B cell (primary cell): ENCODE measurements at regions not wholly inside any gene's neighbourhood (a gene's known extent, or its start where the extent isn't known, plus 50 kb on each side); places are given as distances from the start of the nearest gene placed in this dataset.

ENCODE experiments used
- ATAC-seq: fragments of 200-7000 bp; cut with Tn5 transposase; one replicate; pipeline ENCODE4 v1.10.0; 2021; ENCODE audit warnings: low read depth, mild to moderate bottlenecking, moderate number of reproducible peaks, moderate library complexity
- CTCF ChIA-PET: fragments of 350-600 bp; sonication (Branson Sonifier 250); formaldehyde crosslinking; loops from one replicate; lab custom pipeline; 2021; ENCODE audit warnings: antibody characterized with exemption, inconsistent platforms; lab: Charles Lee
- POLR2A ChIA-PET: fragments of 350-600 bp; sonication (Branson Sonifier 250); formaldehyde crosslinking; loops from one replicate; lab custom pipeline; 2021; ENCODE audit warnings: antibody characterized with exemption; lab: Charles Lee
- DNase-seq: peaks from one replicate; pipeline ENCODE4 v3.0.0; 2013
- H2AFZ ChIP-seq: 2 replicates; pipeline ENCODE4 v1.6.1; 2012; ENCODE audit warnings: mild to moderate bottlenecking, low read depth, low read length; ENCODE audit not compliant: insufficient read depth, poor library complexity, severe bottlenecking
- H3K27ac ChIP-seq, 2 donors: 1 replicate in 1 of 2; 2 replicates in 1 of 2; pipeline ENCODE4 v1.5.1; 2012 to 2013; ENCODE audit warnings: low read length in 2 of 2, mild to moderate bottlenecking in 2 of 2, moderate library complexity in 1 of 2
- H3K27me3 ChIP-seq, 4 experiments: fragments of 200-600 bp in 1 of 4; sonication (generic) in 1 of 4; replicated peaks in 1 of 4; 1 replicate in 2 of 4; 2 replicates in 2 of 4; pipeline versions ENCODE4 v1.6.1 to v1.7.0; 2013 to 2016; ENCODE audit warnings: low read length in 3 of 4, mild to moderate bottlenecking in 2 of 4, mixed read lengths in 1 of 4, moderate library complexity in 1 of 4; ENCODE audit not compliant: insufficient read depth in 4 of 4, control insufficient read depth in 3 of 4; ENCODE audit errors: control extremely low read depth in 1 of 4
- H3K36me3 ChIP-seq, 2 experiments: replicated peaks in 1 of 2; 1 replicate in 1 of 2; 2 replicates in 1 of 2; pipeline versions ENCODE4 v1.6.1 to v1.7.1; 2013; ENCODE audit warnings: low read length in 1 of 2; ENCODE audit not compliant: insufficient read depth in 2 of 2, control insufficient read depth in 1 of 2; ENCODE audit errors: control extremely low read depth in 1 of 2, extremely low read depth in 1 of 2
- H3K4me1 ChIP-seq, 2 donors: fragments of 200-600 bp in 1 of 2; sonication (generic) in 1 of 2; 1 replicate in 1 of 2; 2 replicates in 1 of 2; pipeline versions ENCODE4 v1.5.1 to v1.6.1; 2013 to 2017; ENCODE audit warnings: low read length in 2 of 2; ENCODE audit not compliant: control insufficient read depth in 2 of 2, insufficient read depth in 2 of 2
- H3K4me2 ChIP-seq: replicated peaks from 2 replicates; pipeline ENCODE3; 2012; ENCODE audit warnings: mild to moderate bottlenecking, low read depth, low read length; ENCODE audit not compliant: poor library complexity, severe bottlenecking
- H3K4me3 ChIP-seq, 5 experiments: fragments of 200-600 bp in 1 of 5; sonication (generic) in 1 of 5; 1 replicate in 3 of 5; 2 replicates in 2 of 5; pipeline versions ENCODE4 v1.5.1 to v1.7.0; 2011 to 2016; ENCODE audit warnings: low read length in 4 of 5, mild to moderate bottlenecking in 4 of 5, low read depth in 2 of 5, control low read depth in 1 of 5, moderate library complexity in 1 of 5; ENCODE audit not compliant: insufficient read depth in 1 of 5; ENCODE audit errors: control extremely low read depth in 1 of 5, extremely low read depth in 1 of 5
- H3K79me2 ChIP-seq: fragments of 200-600 bp; sonication (generic); one replicate; pipeline ENCODE4 v1.6.0; 2016; ENCODE audit warnings: low read length; ENCODE audit not compliant: control insufficient read depth, insufficient read depth
- H3K9ac ChIP-seq: fragments of 200-600 bp; sonication (generic); 2 replicates; pipeline ENCODE4 v1.6.1; 2017; ENCODE audit warnings: mild to moderate bottlenecking, low read length, moderate library complexity
- H3K9me3 ChIP-seq, 3 donors: one replicate each; pipeline versions ENCODE4 v1.6.1 to v1.7.1; 2013; ENCODE audit warnings: low read length in 2 of 3; ENCODE audit not compliant: control insufficient read depth in 2 of 3, insufficient read depth in 1 of 3; ENCODE audit errors: control extremely low read depth in 1 of 3
- H4K20me1 ChIP-seq: 2 replicates; pipeline ENCODE4 v1.6.0; 2012; ENCODE audit warnings: mild to moderate bottlenecking, low read length; ENCODE audit not compliant: insufficient read depth, control insufficient read depth, poor library complexity, severe bottlenecking
- H3K27ac Mint-ChIP-seq: one replicate; pipeline ENCODE4 v1.8.0; 2021; ENCODE audit warnings: mixed read lengths
- H3K27me3 Mint-ChIP-seq: one replicate; pipeline ENCODE4 v1.8.0; 2021; ENCODE audit warnings: mixed read lengths
- H3K4me1 Mint-ChIP-seq: one replicate; pipeline ENCODE4 v1.8.0; 2021; ENCODE audit warnings: mixed read lengths
- H3K4me3 Mint-ChIP-seq: one replicate; pipeline ENCODE4 v1.8.0; 2021; ENCODE audit warnings: mixed read lengths
- H3K9me3 Mint-ChIP-seq: one replicate; pipeline ENCODE4 v1.8.0; 2022; ENCODE audit warnings: mixed read lengths; ENCODE audit not compliant: insufficient read depth
- EZH2 ChIP-seq: IDR thresholded peaks from 2 replicates; pipeline ENCODE4 v1.6.1; 2012; ENCODE audit warnings: borderline replicate concordance, low read depth, mild to moderate bottlenecking, moderate library complexity, low read length; ENCODE audit not compliant: insufficient read depth, poor library complexity, severe bottlenecking
- WGBS: methylation state at CpG from one replicate; pipeline ENCODE4 v1.1.5; 2013; ENCODE audit warnings: missing lambda C conversion rate; ENCODE audit not compliant: insufficient coverage; 5-methylcytosine and 5-hydroxymethylcytosine counted together
- intact Hi-C: fragments of 100-400 bp; cut with micrococcal nuclease; formaldehyde crosslinking; loops from one replicate; pipeline ENCODE4 v1.10.0; 2022
- TF ChIP-seq, protein P1 (sequence below): fragments of 200-600 bp; IDR thresholded peaks from one replicate; pipeline ENCODE4 v1.8.0; 2022; ENCODE audit warnings: antibody characterized with exemption, mild to moderate bottlenecking

DNA sequence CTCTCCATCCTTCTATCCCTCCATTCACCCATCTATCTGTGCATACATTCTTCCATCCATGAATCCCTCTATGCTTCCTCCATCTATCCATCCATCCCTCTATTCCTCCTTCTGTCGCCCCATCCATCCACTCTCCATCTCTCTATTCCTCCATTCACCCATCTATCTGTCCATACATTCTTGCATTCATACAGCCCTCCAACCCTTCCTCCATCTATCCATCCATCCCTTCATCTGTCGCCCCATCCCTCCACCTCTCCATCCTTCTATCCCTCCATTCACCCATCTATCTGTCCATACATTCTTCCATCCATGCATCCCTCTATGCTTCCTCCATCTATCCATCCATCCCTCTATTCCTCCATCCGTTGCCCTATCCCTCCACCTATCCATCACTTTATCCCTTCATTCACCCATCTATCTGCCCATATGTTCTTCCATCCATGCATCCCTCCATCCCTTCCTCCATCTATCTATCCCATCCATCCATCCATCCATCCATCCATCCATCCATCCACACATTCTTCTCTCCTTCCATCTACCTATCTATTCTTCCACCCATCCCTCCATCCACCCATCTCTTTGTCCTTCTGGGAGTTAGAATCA lies 272.5 kb upstream of the TNRC6C start:
- Mint-ChIP-seq H3K9me3 (no peaks in the 10 kb centered on the region), H3K27me3 (peaks cover 45% of the 10 kb centered on the region), H3K4me3 (no peak overlapping the region), H3K27ac (no peak overlapping the region), H3K4me1 (peaks cover 9% of the 10 kb centered on the region)
- Histone ChIP-seq H2AFZ (no peak overlapping the region), H4K20me1 (no peaks in the 10 kb centered on the region), H3K9ac (no peak overlapping the region), H3K79me2 (no peaks in the 10 kb centered on the region), H3K36me3 (no peaks in the 10 kb centered on the region), H3K27ac (no peak overlapping the region), H3K9me3 (no peaks in the 10 kb centered on the region), H3K4me3 (no peak overlapping the region), H3K27me3 (peaks cover 0 to 27% (median 6%) of the 10 kb centered on the region in 4 experiments), H3K4me1 (peaks cover 9 to 10% of the 10 kb centered on the region in 2 donors), H3K4me2 (no peak overlapping the region)
- ChIA-PET POLR2A (no interaction called here), CTCF (no interaction called here)
- 87% methylated on average over 3 of the region's 3 CpGs for WGBS
- TF ChIP-seq EZH2 = no peak
- TF ChIP-seq, protein P1, sequence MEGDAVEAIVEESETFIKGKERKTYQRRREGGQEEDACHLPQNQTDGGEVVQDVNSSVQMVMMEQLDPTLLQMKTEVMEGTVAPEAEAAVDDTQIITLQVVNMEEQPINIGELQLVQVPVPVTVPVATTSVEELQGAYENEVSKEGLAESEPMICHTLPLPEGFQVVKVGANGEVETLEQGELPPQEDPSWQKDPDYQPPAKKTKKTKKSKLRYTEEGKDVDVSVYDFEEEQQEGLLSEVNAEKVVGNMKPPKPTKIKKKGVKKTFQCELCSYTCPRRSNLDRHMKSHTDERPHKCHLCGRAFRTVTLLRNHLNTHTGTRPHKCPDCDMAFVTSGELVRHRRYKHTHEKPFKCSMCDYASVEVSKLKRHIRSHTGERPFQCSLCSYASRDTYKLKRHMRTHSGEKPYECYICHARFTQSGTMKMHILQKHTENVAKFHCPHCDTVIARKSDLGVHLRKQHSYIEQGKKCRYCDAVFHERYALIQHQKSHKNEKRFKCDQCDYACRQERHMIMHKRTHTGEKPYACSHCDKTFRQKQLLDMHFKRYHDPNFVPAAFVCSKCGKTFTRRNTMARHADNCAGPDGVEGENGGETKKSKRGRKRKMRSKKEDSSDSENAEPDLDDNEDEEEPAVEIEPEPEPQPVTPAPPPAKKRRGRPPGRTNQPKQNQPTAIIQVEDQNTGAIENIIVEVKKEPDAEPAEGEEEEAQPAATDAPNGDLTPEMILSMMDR = peak; percentile 6
- intact Hi-C loops = no loop called here
- DNase-seq (no peak), ATAC-seq (no peak)

DNA sequence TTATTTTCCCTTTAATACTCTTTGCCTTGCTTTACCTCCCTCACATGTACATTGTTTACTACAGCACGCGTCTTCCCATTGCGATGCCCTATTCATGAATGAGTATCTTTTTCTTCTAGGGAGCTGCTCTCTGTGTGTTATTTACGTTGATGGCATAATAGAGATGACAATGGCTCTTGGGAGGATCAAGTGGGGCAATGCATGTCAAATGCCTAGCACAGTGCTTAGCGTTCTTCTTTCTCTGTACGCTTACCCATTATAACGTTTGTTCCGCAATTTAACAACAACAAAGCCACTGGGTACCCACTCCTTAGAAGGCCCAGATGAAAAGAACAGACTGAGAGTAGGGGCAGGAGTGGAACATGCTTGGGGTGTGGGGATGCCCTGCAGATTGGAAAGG lies 271.6 kb upstream of the TNRC6C start:
- Histone ChIP-seq H3K27me3 (peaks cover 0 to 33% (median 6%) of the 10 kb centered on the region in 4 experiments), H3K9me3 (no peaks in the 10 kb centered on the region), H3K9ac (no peak overlapping the region), H3K4me2 (no peak overlapping the region), H3K79me2 (no peaks in the 10 kb centered on the region), H2AFZ (no peak overlapping the region), H3K27ac (no peak overlapping the region), H3K4me3 (no peak overlapping the region), H4K20me1 (no peaks in the 10 kb centered on the region), H3K36me3 (no peaks in the 10 kb centered on the region), H3K4me1 (peaks cover 14 to 17% of the 10 kb centered on the region in 2 donors)
- H3K27me3 Mint-ChIP-seq = peaks cover 52% of the 10 kb centered on the region
- 80% methylated on average over 1 of the region's 8 CpGs for WGBS
- no peak overlapping the region for H3K27ac Mint-ChIP-seq
- POLR2A ChIA-PET = no interaction called here
- no peak overlapping the region for H3K4me3 Mint-ChIP-seq
- intact Hi-C loops = no loop called here
- no peaks in the 10 kb centered on the region for H3K9me3 Mint-ChIP-seq
- ATAC-seq (no peak), DNase-seq (no peak)
- peaks cover 16% of the 10 kb centered on the region for H3K4me1 Mint-ChIP-seq
- no peak for TF ChIP-seq EZH2
- TF ChIP-seq, protein P1 = no peak
- CTCF ChIA-PET = no interaction called here
